ENCODE measurements at regions not wholly inside any gene's neighbourhood (a gene's known extent, or its start where the extent isn't known, plus 50 kb on each side); places are given as distances from the start of the nearest gene placed in this dataset.

GRCh38 chr2:45195916-45196315, 186.7 kb upstream of the SIX2 start:
- TF ChIP-seq CTCF (IDR thresholded peaks at IDR 0.05): no peak
- no peak for TF ChIP-seq POLR2AphosphoS5 (IDR thresholded peaks at IDR 0.05)
- TF ChIP-seq POLR2A (IDR thresholded peaks at IDR 0.05): no peak
- no peaks in the 10 kb centered on the region for H3K36me3 ChIP-seq
- H3K27me3 ChIP-seq: no peaks in the 10 kb centered on the region
- H3K4me1 ChIP-seq: no peaks in the 10 kb centered on the region
- H3K27ac ChIP-seq: no peak overlapping the region
- intact Hi-C loops (cut with DNase I; ENCODE audit: low total_unique reads): no loop called here
- no peak overlapping the region for H3K4me3 ChIP-seq
- DNase-seq (ENCODE audit: low spot score in 2 of 2): no peak
- no peaks in the 10 kb centered on the region for H3K9me3 ChIP-seq

- intact Hi-C loops (cut with DNase I; ENCODE audit: low total_unique reads): no loop called here
- no peak for DNase-seq (ENCODE audit: low spot score in 2 of 2)
- H3K36me3 ChIP-seq: no peaks in the 10 kb centered on the region
- no peaks in the 10 kb centered on the region for H3K9me3 ChIP-seq
- no peaks in the 10 kb centered on the region for H3K27me3 ChIP-seq
- TF ChIP-seq POLR2AphosphoS5 (IDR thresholded peaks at IDR 0.05) (no peak), POLR2A (IDR thresholded peaks at IDR 0.05) (no peak), CTCF (IDR thresholded peaks at IDR 0.05) (no peak)
- no peak overlapping the region for H3K4me3 ChIP-seq
- H3K27ac ChIP-seq: no peak overlapping the region
- H3K4me1 ChIP-seq: no peaks in the 10 kb centered on the region
These were observed 185.3 kb upstream of the SIX2 start for GRCh38 chr2:45194596-45194995.

GRCh38 chr2:45193581-45193980, 184.3 kb upstream of the SIX2 start:
- Histone ChIP-seq H3K36me3 (no peaks in the 10 kb centered on the region), H3K27me3 (no peaks in the 10 kb centered on the region), H3K9me3 (no peaks in the 10 kb centered on the region), H3K27ac (no peak overlapping the region), H3K4me1 (no peaks in the 10 kb centered on the region), H3K4me3 (no peak overlapping the region)
- no peak for DNase-seq (ENCODE audit: low spot score in 2 of 2)
- intact Hi-C loops (cut with DNase I; ENCODE audit: low total_unique reads): no loop called here
- TF ChIP-seq POLR2A (IDR thresholded peaks at IDR 0.05) (no peak), CTCF (IDR thresholded peaks at IDR 0.05) (no peak), POLR2AphosphoS5 (IDR thresholded peaks at IDR 0.05) (no peak)

- intact Hi-C loops (cut with DNase I; ENCODE audit: low total_unique reads): no loop called here
- no peak for DNase-seq (ENCODE audit: low spot score in 2 of 2)
- H3K27me3 ChIP-seq: no peaks in the 10 kb centered on the region
- TF ChIP-seq POLR2A (IDR thresholded peaks at IDR 0.05) (no peak), POLR2AphosphoS5 (IDR thresholded peaks at IDR 0.05) (no peak), CTCF (IDR thresholded peaks at IDR 0.05) (no peak)
- no peaks in the 10 kb centered on the region for H3K9me3 ChIP-seq
- no peak overlapping the region for H3K27ac ChIP-seq
- H3K36me3 ChIP-seq: no peaks in the 10 kb centered on the region
- H3K4me3 ChIP-seq: no peak overlapping the region
- H3K4me1 ChIP-seq: no peaks in the 10 kb centered on the region
These were observed 183.7 kb upstream of the SIX2 start for GRCh38 chr2:45192991-45193390.

GRCh38 chr2:45192481-45192880, 183.2 kb upstream of the SIX2 start:
- Histone ChIP-seq H3K27ac (no peak overlapping the region), H3K36me3 (no peaks in the 10 kb centered on the region), H3K9me3 (no peaks in the 10 kb centered on the region), H3K27me3 (no peaks in the 10 kb centered on the region), H3K4me3 (no peak overlapping the region), H3K4me1 (no peaks in the 10 kb centered on the region)
- DNase-seq (ENCODE audit: low spot score in 2 of 2): no peak
- TF ChIP-seq POLR2A (IDR thresholded peaks at IDR 0.05) (no peak), CTCF (IDR thresholded peaks at IDR 0.05) (no peak), POLR2AphosphoS5 (IDR thresholded peaks at IDR 0.05) (no peak)
- intact Hi-C loops (cut with DNase I; ENCODE audit: low total_unique reads): no loop called here

All from breast epithelium (tissue), 4 donors.